ENCODE measurements at regions not wholly inside any gene's neighbourhood (a gene's known extent, or its start where the extent isn't known, plus 50 kb on each side); places are given as distances from the start of the nearest gene placed in this dataset.
"Not testable (repeated sequence)": the region's sequence is repeated elsewhere in the genome, so short reads cannot be mapped to it uniquely, and the experiment has no call there.

GRCh38 chr14:105879503-105879866 lies 353.1 kb downstream of the TMEM121 start:
- no peaks in the 10 kb centered on the region for H3K4me1 ChIP-seq (ENCODE audit: control insufficient read depth, insufficient read depth, low read length, poor library complexity, severe bottlenecking)
- H3K4me3 ChIP-seq (ENCODE audit: extremely low read depth, insufficient read depth, low read length, poor library complexity, severe bottlenecking), result no peak overlapping the region
- H3K9me3 ChIP-seq (ENCODE audit: control insufficient read depth, low read length), result peaks cover 65% of the 10 kb centered on the region
- no peak overlapping the region for H3K27ac ChIP-seq (ENCODE audit: low read depth, low read length, severe bottlenecking)
- 74 to 84% methylated on average over 6 to 7 of the region's 7 CpGs for WGBS, 2 experiments (ENCODE audit: insufficient coverage in 2 of 2)
- H3K36me3 ChIP-seq (ENCODE audit: control insufficient read depth, insufficient read depth, low read length), result no peaks in the 10 kb centered on the region

GRCh38 chr14:105879867-105880561 lies 353.6 kb downstream of the TMEM121 start:
- no peak overlapping the region for H3K4me3 ChIP-seq (ENCODE audit: extremely low read depth, insufficient read depth, low read length, poor library complexity, severe bottlenecking)
- H3K36me3 ChIP-seq (ENCODE audit: control insufficient read depth, insufficient read depth, low read length), result no peaks in the 10 kb centered on the region
- no peak overlapping the region for H3K27ac ChIP-seq (ENCODE audit: low read depth, low read length, severe bottlenecking)
- WGBS, 2 experiments (ENCODE audit: insufficient coverage in 2 of 2), result 81 to 89% methylated on average over 8 to 13 of the region's 14 CpGs
- no peaks in the 10 kb centered on the region for H3K4me1 ChIP-seq (ENCODE audit: control insufficient read depth, insufficient read depth, low read length, poor library complexity, severe bottlenecking)
- H3K9me3 ChIP-seq (ENCODE audit: control insufficient read depth, low read length), result peaks cover 63% of the 10 kb centered on the region

GRCh38 chr14:105880616-105881015 lies 354.2 kb downstream of the TMEM121 start:
- Histone ChIP-seq H3K27ac (ENCODE audit: low read depth, low read length, severe bottlenecking) (no peak overlapping the region), H3K36me3 (ENCODE audit: control insufficient read depth, insufficient read depth, low read length) (no peaks in the 10 kb centered on the region), H3K4me3 (ENCODE audit: extremely low read depth, insufficient read depth, low read length, poor library complexity, severe bottlenecking) (no peak overlapping the region), H3K9me3 (ENCODE audit: control insufficient read depth, low read length) (peaks cover 59% of the 10 kb centered on the region), H3K4me1 (ENCODE audit: control insufficient read depth, insufficient read depth, low read length, poor library complexity, severe bottlenecking) (no peaks in the 10 kb centered on the region)
- 68 to 93% methylated on average over 5 to 9 of the region's 11 CpGs for WGBS, 2 experiments (ENCODE audit: insufficient coverage in 2 of 2)

GRCh38 chr14:105881021-105881930 lies 354.9 kb downstream of the TMEM121 start:
- WGBS, 2 experiments (ENCODE audit: insufficient coverage in 2 of 2), result 61 to 70% methylated on average over 9 to 13 of the region's 18 CpGs
- no peak overlapping the region for H3K27ac ChIP-seq (ENCODE audit: low read depth, low read length, severe bottlenecking)
- H3K36me3 ChIP-seq (ENCODE audit: control insufficient read depth, insufficient read depth, low read length), result no peaks in the 10 kb centered on the region
- no peak overlapping the region for H3K4me3 ChIP-seq (ENCODE audit: extremely low read depth, insufficient read depth, low read length, poor library complexity, severe bottlenecking)
- H3K4me1 ChIP-seq (ENCODE audit: control insufficient read depth, insufficient read depth, low read length, poor library complexity, severe bottlenecking), result no peaks in the 10 kb centered on the region
- H3K9me3 ChIP-seq (ENCODE audit: control insufficient read depth, low read length), result peaks cover 62% of the 10 kb centered on the region

GRCh38 chr14:105882011-105882410 lies 355.6 kb downstream of the TMEM121 start:
- not testable (repeated sequence) for H3K4me3 ChIP-seq (ENCODE audit: extremely low read depth, insufficient read depth, low read length, poor library complexity, severe bottlenecking); H3K36me3 ChIP-seq (ENCODE audit: control insufficient read depth, insufficient read depth, low read length); H3K27ac ChIP-seq (ENCODE audit: low read depth, low read length, severe bottlenecking); H3K4me1 ChIP-seq (ENCODE audit: control insufficient read depth, insufficient read depth, low read length, poor library complexity, severe bottlenecking)
- 80% methylated on average over 1 to 2 of the region's 10 CpGs for WGBS, 2 experiments (ENCODE audit: insufficient coverage in 2 of 2)
- H3K9me3 ChIP-seq (ENCODE audit: control insufficient read depth, low read length), result peaks cover 56% of the 10 kb centered on the region

- Histone ChIP-seq H3K36me3 (ENCODE audit: control insufficient read depth, insufficient read depth, low read length) (no peaks in the 10 kb centered on the region), H3K27ac (ENCODE audit: low read depth, low read length, severe bottlenecking) (no peak overlapping the region), H3K4me1 (ENCODE audit: control insufficient read depth, insufficient read depth, low read length, poor library complexity, severe bottlenecking) (no peaks in the 10 kb centered on the region), H3K4me3 (ENCODE audit: extremely low read depth, insufficient read depth, low read length, poor library complexity, severe bottlenecking) (no peak overlapping the region), H3K9me3 (ENCODE audit: control insufficient read depth, low read length) (peaks cover 57% of the 10 kb centered on the region)
- WGBS, 2 experiments (ENCODE audit: insufficient coverage in 2 of 2), result 56 to 57% methylated on average over 2 to 3 of the region's 5 CpGs
Observed at GRCh38 chr14:105882626-105883025, 356.2 kb downstream of the TMEM121 start.

- no peaks in the 10 kb centered on the region for H3K4me1 ChIP-seq (ENCODE audit: control insufficient read depth, insufficient read depth, low read length, poor library complexity, severe bottlenecking)
- WGBS, 2 experiments (ENCODE audit: insufficient coverage in 2 of 2), result 73 to 86% methylated on average over 9 of the region's 17 CpGs
- H3K27ac ChIP-seq (ENCODE audit: low read depth, low read length, severe bottlenecking), result no peak overlapping the region
- H3K9me3 ChIP-seq (ENCODE audit: control insufficient read depth, low read length), result peaks cover 55% of the 10 kb centered on the region
- no peak overlapping the region for H3K4me3 ChIP-seq (ENCODE audit: extremely low read depth, insufficient read depth, low read length, poor library complexity, severe bottlenecking)
- H3K36me3 ChIP-seq (ENCODE audit: control insufficient read depth, insufficient read depth, low read length), result no peaks in the 10 kb centered on the region
Observed at GRCh38 chr14:105883066-105884005, 357.0 kb downstream of the TMEM121 start.

GRCh38 chr14:105884192-105884807 lies 357.9 kb downstream of the TMEM121 start:
- not testable (repeated sequence) for H3K36me3 ChIP-seq (ENCODE audit: control insufficient read depth, insufficient read depth, low read length); H3K27ac ChIP-seq (ENCODE audit: low read depth, low read length, severe bottlenecking); H3K4me1 ChIP-seq (ENCODE audit: control insufficient read depth, insufficient read depth, low read length, poor library complexity, severe bottlenecking); H3K4me3 ChIP-seq (ENCODE audit: extremely low read depth, insufficient read depth, low read length, poor library complexity, severe bottlenecking)
- peaks cover 54% of the 10 kb centered on the region for H3K9me3 ChIP-seq (ENCODE audit: control insufficient read depth, low read length)
- 69 to 74% methylated on average over 11 to 15 of the region's 17 CpGs for WGBS, 2 experiments (ENCODE audit: insufficient coverage in 2 of 2)

GRCh38 chr14:105884808-105885281 lies 358.5 kb downstream of the TMEM121 start:
- Histone ChIP-seq H3K27ac (ENCODE audit: low read depth, low read length, severe bottlenecking) (no peak overlapping the region), H3K36me3 (ENCODE audit: control insufficient read depth, insufficient read depth, low read length) (no peaks in the 10 kb centered on the region), H3K4me1 (ENCODE audit: control insufficient read depth, insufficient read depth, low read length, poor library complexity, severe bottlenecking) (no peaks in the 10 kb centered on the region), H3K4me3 (ENCODE audit: extremely low read depth, insufficient read depth, low read length, poor library complexity, severe bottlenecking) (no peak overlapping the region), H3K9me3 (ENCODE audit: control insufficient read depth, low read length) (peaks cover 54% of the 10 kb centered on the region)
- 77 to 80% methylated on average over 9 of the region's 13 CpGs for WGBS, 2 experiments (ENCODE audit: insufficient coverage in 2 of 2)
